NCI-H1417 treated with DMSO at 0.1 percent for 48 hours (cell line): ENCODE measurements at regions not wholly inside any gene's neighbourhood (a gene's known extent, or its start where the extent isn't known, plus 50 kb on each side); places are given as distances from the start of the nearest gene placed in this dataset.

Experiments
- DNase-seq: peaks from one replicate; lab custom pipeline; 2025; lab: John Stamatoyannopoulos, UW

GRCh38 chr9:105828171-105828570 is 133.8 kb downstream of the TMEM38B start:
- DNase-seq = no peak

GRCh38 chr9:105828596-105829213 is 134.4 kb downstream of the TMEM38B start:
- no peak for DNase-seq

GRCh38 chr9:105830461-105830860 is 136.1 kb downstream of the TMEM38B start:
- no peak for DNase-seq

GRCh38 chr9:105832096-105832710 is 137.9 kb downstream of the TMEM38B start:
- DNase-seq = no peak

- no peak for DNase-seq
Measured at GRCh38 chr9:105833271-105833975, 139.1 kb downstream of the TMEM38B start.

GRCh38 chr9:105834404-105834803 is 140.1 kb downstream of the TMEM38B start:
- DNase-seq = no peak

GRCh38 chr9:105835721-105836120 is 141.4 kb downstream of the TMEM38B start:
- peak; percentile 35 for DNase-seq

GRCh38 chr9:105836936-105837660 is 142.8 kb downstream of the TMEM38B start:
- DNase-seq = no peak

GRCh38 chr9:105841562-105841961 is 147.2 kb downstream of the TMEM38B start:
- DNase-seq = no peak

- no peak for DNase-seq
Measured at GRCh38 chr9:105842023-105842644, 147.8 kb downstream of the TMEM38B start.

GRCh38 chr9:105846825-105847224 is 152.5 kb downstream of the TMEM38B start:
- DNase-seq = no peak

GRCh38 chr9:105850852-105851500 is 156.6 kb downstream of the TMEM38B start:
- no peak for DNase-seq

GRCh38 chr9:105854026-105854782 is 159.9 kb downstream of the TMEM38B start:
- no peak for DNase-seq

- DNase-seq = no peak
Measured at GRCh38 chr9:105854783-105855724, 160.7 kb downstream of the TMEM38B start.

- DNase-seq = no peak
Measured at GRCh38 chr9:105855987-105856386, 161.6 kb downstream of the TMEM38B start.

- DNase-seq = no peak
Measured at GRCh38 chr9:105858006-105858690, 163.8 kb downstream of the TMEM38B start.

GRCh38 chr9:105858877-105859276 is 164.5 kb downstream of the TMEM38B start:
- DNase-seq = no peak

GRCh38 chr9:105859428-105860091 is 165.2 kb downstream of the TMEM38B start:
- DNase-seq = no peak

GRCh38 chr9:105860516-105860915 is 166.2 kb downstream of the TMEM38B start:
- DNase-seq = no peak
